GM21825 (cell line): ENCODE measurements at regions not wholly inside any gene's neighbourhood (a gene's known extent, or its start where the extent isn't known, plus 50 kb on each side); places are given as distances from the start of the nearest gene placed in this dataset.
"Not testable (repeated sequence)": the region's sequence is repeated elsewhere in the genome, so short reads cannot be mapped to it uniquely, and the experiment has no call there.

Source experiments
- ATAC-seq: cut with Tn5 transposase; IDR thresholded peaks from one replicate; pipeline ENCODE4 v1.9.1; 2021; ENCODE audit warnings: mild to moderate bottlenecking, moderate library complexity; ENCODE audit not compliant: unreplicated experiment

- ATAC-seq, result no peak
Measured at GRCh38 chr5:96483878-96484277, 50.8 kb upstream of the PCSK1 start.

- no peak for ATAC-seq
Measured at GRCh38 chr5:96487859-96488258, 54.8 kb upstream of the PCSK1 start.

DNA sequence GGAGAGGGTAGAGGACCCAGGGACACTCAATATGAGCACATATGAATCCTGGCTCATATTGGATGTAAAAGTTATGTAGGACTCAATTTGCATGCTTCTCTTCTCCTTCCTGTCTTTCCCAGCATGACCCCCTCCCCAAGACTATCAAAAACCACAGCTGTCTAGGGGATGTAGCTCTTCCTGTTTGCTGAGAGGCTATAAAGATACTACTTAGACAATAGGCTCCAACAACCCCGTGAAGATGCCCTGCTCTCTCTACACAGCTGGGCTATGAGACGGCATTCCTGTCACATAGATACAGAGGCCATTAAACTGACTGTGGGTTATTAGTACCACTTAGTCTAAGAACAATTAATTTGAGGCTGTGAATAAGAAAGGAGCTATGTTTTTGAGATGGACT is 56.5 kb upstream of the PCSK1 start:
- ATAC-seq, result no peak

DNA sequence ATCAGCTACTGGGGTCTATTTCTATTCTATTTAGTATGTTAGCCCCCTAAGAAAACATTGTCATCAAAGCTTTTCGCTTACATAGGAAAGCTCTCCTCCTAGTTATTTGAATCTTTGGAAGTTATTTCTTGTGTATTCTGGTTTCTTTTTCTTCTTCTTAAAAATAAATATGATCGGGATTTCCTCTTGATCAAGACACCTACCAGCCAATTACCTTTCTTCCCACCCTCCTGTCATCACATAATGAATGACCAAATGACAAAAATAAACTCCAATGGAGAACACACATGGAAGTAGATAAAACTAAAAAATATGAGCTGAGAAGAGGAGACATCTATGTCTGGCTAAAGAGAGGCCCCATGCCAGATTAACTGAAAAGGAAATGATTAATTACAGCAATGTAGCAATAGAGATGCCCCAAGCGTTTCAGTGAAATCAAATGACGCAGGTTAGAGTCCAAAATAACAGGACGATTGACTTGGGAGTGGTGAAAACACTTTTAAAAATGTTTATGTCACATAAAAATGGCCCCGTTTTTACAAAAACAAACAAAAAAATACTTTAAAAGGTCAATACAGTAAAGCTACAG is 59.5 kb upstream of the PCSK1 start:
- ATAC-seq, result no peak

DNA sequence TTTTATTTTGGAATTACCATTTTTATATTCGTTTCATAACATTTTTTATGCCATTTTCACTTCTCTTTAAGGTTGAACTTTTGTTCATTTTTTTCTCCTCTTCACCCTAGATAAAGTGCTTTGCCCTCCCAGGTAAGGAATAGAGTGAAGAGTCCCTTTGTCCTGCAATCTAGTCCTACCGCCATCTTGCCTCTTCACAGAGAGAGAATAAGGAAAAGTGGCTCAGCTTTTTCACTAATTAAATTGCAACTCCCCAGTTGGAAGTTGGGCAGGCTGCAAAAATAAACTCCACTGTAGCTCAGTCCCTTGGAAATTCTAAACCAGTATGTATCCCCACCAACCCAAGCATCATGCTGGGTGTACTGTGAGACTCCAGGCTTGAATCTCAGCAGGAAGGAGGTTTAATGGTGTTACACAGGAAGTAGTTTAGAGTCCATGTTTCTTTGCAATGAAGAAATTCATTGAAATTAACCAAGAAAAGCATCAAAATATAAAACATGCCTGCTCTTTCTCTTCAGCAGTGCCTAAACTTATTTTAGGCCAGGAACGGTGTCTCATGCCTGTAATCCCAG is 60.3 kb upstream of the PCSK1 start:
- ATAC-seq, result no peak

DNA sequence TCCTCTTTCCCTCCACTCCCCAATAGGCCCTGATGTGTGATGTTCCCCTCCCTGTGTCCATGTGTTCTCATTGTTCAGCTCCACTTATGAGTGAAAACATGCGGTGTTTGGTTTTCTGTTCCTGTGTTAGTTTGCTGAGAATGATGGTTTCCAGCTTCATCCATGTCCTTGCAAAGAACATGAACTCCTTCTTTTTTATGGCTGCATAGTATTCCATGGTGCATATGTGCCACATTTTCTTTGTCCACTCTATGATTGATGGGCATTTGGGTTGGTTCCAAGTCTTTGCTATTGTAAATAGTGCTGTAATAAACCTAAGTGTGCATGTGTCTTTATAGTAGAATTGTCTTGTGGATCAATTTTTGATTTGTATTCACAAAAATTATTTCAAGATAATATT is 62.4 kb upstream of the PCSK1 start:
- ATAC-seq, result not testable (repeated sequence)

GRCh38 chr5:96497027-96497426 is 64.0 kb upstream of the PCSK1 start:
- not testable (repeated sequence) for ATAC-seq

GRCh38 chr5:96499753-96500345 is 66.8 kb upstream of the PCSK1 start:
- ATAC-seq, result no peak

- no peak for ATAC-seq
Measured at GRCh38 chr5:96501991-96502646, 69.1 kb upstream of the PCSK1 start.

DNA sequence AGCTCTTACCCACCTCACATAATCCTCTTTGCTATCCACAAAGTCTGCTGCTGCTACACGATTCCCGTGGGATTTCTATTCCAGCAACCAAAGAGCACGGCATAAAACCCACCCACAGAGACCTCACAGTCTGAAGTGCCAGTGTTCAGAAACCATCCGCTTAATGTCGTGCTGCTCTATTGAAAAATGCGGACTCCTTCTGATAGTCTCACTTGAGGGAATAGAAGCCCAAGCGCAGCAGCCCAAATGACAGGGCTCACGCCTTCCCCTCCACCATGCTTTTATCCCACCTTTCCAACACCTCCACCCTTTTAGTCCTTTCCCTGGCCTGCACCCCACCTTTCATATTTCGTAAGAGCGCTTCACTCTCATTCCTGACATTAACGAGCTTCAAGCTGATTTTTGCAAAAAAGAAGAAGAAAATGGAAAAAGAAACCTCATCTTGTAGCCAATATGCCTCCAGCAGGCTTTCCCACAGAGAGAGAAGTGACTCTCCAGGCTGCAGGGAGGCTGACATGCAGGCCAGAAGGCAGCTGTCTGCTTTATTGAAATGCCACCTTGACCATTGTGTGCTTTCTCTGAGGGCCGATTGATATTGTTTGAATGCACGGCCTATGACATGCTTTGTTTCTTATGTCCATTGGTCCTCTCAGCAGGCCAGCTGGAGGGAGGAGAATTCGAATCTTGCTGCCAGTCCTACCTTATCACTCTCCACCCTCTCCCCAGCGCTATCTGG is 70.6 kb upstream of the PCSK1 start:
- ATAC-seq, result no peak

- no peak for ATAC-seq
Measured at GRCh38 chr5:96506376-96506775, 73.3 kb upstream of the PCSK1 start.

- ATAC-seq, result no peak
Measured at GRCh38 chr5:96506866-96507527, 73.9 kb upstream of the PCSK1 start.

GRCh38 chr5:96509316-96509715 is 76.3 kb upstream of the PCSK1 start:
- no peak for ATAC-seq

DNA sequence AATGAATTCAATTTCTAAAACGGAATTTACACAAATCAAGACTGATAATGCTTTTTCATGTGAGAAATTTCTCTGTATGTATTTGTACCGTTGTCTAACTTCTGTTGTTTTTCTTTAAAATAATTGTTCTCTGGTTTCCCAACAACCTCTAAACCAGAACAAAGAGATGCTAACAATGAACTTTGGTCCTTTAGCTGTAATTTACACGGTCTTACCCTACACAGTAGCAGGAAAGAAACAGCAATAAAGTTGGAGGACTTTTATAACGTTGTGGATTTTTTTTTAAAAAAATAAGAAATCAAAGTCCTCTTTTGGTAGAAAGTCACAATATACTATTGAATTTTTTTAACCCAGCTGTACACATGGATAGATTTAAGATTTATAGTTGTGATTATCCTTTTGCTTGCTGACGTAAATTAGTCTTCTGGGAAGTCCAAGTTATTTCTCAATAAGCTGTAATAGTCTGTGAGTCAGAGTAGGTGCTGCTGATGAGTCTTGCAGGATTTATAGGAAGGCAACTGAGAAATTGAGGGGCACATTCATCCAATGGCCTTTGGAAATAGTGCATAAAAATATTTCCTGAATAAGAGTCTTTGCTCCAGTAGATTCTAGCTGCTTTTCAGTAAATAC is 76.8 kb upstream of the PCSK1 start:
- ATAC-seq, result no peak

GRCh38 chr5:96516631-96517071 is 83.6 kb upstream of the PCSK1 start:
- no peak for ATAC-seq

DNA sequence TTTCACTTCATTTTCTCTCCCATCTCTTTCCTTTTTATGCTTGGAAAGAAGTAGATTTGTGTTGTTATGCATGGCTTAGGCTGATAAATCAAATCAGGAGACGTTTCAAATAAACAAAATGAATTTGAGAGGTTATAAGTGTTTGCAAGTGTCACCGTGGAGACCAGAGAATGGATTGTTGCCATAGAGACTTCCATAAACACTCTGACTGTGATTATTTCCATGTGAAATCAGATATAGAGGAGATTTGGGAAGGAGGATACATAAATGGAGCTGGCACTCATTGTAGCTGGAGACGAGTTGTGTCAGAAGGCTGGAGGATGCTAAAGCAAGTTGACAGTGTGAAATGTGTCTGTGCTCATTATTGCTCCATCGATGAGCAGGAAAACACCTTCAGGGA is 84.2 kb upstream of the PCSK1 start:
- ATAC-seq, result no peak

- ATAC-seq, result no peak
Measured at GRCh38 chr5:96520345-96520744, 87.3 kb upstream of the PCSK1 start.

DNA sequence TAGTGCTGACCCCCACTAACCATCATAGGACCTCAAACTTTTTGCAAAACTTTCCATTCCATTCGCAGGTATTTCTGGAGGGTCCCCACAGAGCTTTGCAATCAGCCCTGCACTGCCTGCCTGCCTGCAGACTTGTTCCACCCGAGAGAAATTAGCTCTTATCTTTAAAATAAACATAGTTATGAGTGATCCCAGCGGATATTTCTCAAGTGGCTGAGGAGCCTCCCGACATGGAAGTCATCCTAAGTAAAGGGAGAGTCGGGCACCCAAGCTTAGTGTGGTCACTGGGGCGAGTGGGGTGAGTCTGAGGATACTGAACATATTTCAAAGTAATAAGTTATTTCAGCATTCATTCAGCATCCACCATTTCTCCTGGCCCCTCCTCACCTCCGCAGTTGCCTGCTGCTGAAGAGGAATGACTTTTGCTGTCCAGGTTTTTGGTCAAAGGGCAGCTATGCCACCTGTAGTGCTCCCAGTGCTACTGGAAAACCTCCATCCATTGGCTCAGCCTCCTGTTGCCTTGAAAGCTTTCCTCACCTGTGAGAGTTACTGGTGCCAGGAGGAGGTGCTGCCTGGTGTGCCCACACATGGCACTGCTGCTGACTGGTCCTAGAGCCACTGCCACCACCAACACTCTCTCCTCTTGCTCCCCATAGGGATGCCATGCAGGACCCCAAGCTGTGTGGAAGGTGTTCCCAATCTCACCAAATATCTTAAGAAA is 89.7 kb upstream of the PCSK1 start:
- no peak for ATAC-seq

DNA sequence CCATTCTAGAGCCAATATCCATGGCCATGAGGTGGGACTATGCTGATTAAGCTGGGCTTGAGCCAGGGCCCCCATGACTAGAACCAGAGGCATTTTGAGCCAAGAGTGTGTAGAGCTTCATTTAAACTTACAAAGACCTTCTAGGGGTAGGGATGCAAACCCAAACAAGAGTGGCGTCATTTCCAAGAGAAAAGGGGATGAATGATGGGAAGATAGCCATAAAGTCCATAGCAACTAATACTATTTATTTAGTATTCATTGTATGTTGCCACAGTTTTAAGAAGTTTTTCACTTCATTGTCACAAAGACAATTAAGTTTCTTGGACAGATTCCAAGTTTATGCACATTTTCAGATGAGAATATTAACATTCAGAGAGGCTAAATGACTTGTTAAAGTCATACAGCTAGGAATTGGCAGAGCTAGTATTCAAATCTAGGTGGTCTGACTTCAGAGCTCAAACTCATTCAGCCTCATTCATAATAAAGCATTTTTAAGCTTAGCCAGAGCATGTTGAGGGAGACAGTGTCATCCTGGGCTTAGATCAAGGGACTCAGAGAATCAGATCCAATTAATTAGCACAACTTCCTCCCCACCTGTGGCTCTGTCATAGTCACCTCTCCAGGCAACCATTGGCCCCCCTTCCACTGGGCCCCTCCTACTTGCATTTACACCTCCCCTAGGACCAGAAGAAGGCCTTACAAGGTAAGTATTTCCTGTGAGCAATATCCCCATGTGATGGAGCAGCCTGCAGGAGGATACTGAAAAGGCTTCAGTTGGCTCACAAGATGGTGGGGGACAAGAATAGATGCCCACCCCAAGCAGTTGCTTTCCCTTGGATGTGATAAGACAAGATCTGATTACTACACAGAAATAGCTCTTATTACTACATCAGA is 95.0 kb upstream of the PCSK1 start:
- ATAC-seq, result no peak
